ENCODE measurements at regions not wholly inside any gene's neighbourhood (a gene's known extent, or its start where the extent isn't known, plus 50 kb on each side); places are given as distances from the start of the nearest gene placed in this dataset.

DNA sequence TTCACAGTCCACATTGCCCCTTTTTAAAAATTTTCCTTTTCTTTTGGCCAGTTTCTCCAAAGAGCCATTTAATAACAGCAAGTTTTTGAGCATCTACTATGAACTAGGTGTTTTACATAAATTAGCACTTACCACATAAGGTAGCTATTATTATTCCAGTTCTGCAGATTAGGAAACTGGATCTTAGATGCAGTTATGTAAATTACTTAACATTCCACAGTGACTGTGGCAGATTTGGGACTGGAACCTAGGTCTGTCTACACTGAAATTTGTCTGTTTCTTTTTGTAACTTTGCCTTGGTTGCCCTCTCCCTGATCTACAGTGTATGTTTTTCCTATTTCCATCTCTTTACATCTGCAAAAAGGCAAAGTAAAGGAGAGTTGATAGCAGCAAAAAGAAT, 164.8 kb upstream of the ATP1B1 start:
- H3K4me3 ChIP-seq = no peak overlapping the region
- H3K27ac ChIP-seq = no peak overlapping the region
- H3K4me1 ChIP-seq = peaks cover 0 to 10% (median 6%) of the 10 kb centered on the region in 4 donors
- DNase-seq = no peak
- no peaks in the 10 kb centered on the region for H3K36me3 ChIP-seq
- TF ChIP-seq POLR2A (IDR thresholded peaks at IDR 0.05) = no peak
- TF ChIP-seq, protein P1, sequence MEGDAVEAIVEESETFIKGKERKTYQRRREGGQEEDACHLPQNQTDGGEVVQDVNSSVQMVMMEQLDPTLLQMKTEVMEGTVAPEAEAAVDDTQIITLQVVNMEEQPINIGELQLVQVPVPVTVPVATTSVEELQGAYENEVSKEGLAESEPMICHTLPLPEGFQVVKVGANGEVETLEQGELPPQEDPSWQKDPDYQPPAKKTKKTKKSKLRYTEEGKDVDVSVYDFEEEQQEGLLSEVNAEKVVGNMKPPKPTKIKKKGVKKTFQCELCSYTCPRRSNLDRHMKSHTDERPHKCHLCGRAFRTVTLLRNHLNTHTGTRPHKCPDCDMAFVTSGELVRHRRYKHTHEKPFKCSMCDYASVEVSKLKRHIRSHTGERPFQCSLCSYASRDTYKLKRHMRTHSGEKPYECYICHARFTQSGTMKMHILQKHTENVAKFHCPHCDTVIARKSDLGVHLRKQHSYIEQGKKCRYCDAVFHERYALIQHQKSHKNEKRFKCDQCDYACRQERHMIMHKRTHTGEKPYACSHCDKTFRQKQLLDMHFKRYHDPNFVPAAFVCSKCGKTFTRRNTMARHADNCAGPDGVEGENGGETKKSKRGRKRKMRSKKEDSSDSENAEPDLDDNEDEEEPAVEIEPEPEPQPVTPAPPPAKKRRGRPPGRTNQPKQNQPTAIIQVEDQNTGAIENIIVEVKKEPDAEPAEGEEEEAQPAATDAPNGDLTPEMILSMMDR (IDR thresholded peaks at IDR 0.05) = no peak
- TF ChIP-seq EP300 (IDR thresholded peaks at IDR 0.05) = no peak
- no peak for TF ChIP-seq POLR2AphosphoS5 (IDR thresholded peaks at IDR 0.05)
- no peaks in the 10 kb centered on the region for H3K27me3 ChIP-seq
- no peaks in the 10 kb centered on the region for H3K9me3 ChIP-seq
- no peak for ATAC-seq (ENCODE audit: low FRiP score in 2 of 2)

DNA sequence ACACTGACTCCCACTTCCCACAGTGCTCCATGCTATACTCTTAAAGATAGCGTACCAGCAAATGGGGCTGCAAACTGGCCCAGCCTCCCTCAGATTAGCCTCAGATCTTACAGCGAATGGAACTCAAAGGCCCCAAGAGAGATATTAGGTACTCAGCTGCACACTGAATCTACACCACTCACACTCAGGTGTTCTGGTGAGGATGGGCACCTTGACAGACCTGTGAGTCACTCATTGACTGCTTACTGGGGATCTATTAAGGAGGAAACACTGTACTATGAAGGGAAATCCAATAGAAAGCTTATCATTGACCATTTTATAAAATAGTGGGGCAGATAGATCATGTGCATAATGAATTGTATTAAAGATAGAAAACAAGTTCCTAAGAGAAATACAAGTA, 164.3 kb upstream of the ATP1B1 start:
- H3K27ac ChIP-seq = no peak overlapping the region

DNA sequence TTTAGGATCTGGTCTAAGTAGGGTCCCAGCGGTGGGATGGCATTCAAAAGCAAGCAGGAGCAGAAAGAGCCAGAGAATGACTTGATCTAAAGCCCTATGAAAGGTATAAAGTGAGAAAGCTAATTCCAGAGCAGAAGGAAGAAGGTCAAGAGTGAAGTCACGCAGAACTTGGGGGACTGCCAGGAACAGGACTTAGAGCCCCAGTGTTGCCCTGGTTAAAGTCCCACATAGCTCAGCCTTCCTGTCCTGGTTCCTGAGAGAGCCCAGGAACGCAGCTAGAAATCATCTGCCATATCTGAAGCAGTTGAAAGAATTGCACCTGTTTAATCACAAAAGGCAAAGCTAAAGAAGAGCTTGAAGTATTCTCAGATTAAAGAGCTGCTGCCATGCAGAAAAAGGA, 160.6 kb upstream of the ATP1B1 start:
- WGBS, 2 donors = 39 to 41% methylated on average over 3 of the region's 3 CpGs
- H3K27ac ChIP-seq = no peak overlapping the region
- H3K27me3 ChIP-seq = no peaks in the 10 kb centered on the region
- no peaks in the 10 kb centered on the region for H3K36me3 ChIP-seq
- ATAC-seq (ENCODE audit: low FRiP score in 2 of 2) (peak; percentile 51 to 57), DNase-seq (peak in 1 of 2 donors; percentile 71)
- no peak for TF ChIP-seq POLR2A (IDR thresholded peaks at IDR 0.05)
- TF ChIP-seq POLR2AphosphoS5 (IDR thresholded peaks at IDR 0.05) = no peak
- TF ChIP-seq, protein P1 (IDR thresholded peaks at IDR 0.05) = no peak
- TF ChIP-seq EP300 (IDR thresholded peaks at IDR 0.05) = no peak
- H3K9me3 ChIP-seq = no peaks in the 10 kb centered on the region
- peaks cover 0 to 10% (median 6%) of the 10 kb centered on the region in 4 donors for H3K4me1 ChIP-seq
- no peak overlapping the region for H3K4me3 ChIP-seq

More for the DNA sequence above, 164.3 kb upstream of the ATP1B1 start:
- ATAC-seq (ENCODE audit: low FRiP score in 2 of 2) (no peak), DNase-seq (no peak)
- H3K36me3 ChIP-seq = no peaks in the 10 kb centered on the region
- no peak for TF ChIP-seq POLR2A (IDR thresholded peaks at IDR 0.05)
- no peak for TF ChIP-seq EP300 (IDR thresholded peaks at IDR 0.05)
- TF ChIP-seq POLR2AphosphoS5 (IDR thresholded peaks at IDR 0.05) = no peak
- TF ChIP-seq, protein P1 (IDR thresholded peaks at IDR 0.05) = no peak
- H3K9me3 ChIP-seq = no peaks in the 10 kb centered on the region
- WGBS, 2 donors = 91 to 94% methylated on average over 2 of the region's 2 CpGs
- H3K4me1 ChIP-seq = peaks cover 0 to 10% (median 6%) of the 10 kb centered on the region in 4 donors
- no peaks in the 10 kb centered on the region for H3K27me3 ChIP-seq
- H3K4me3 ChIP-seq = no peak overlapping the region

DNA sequence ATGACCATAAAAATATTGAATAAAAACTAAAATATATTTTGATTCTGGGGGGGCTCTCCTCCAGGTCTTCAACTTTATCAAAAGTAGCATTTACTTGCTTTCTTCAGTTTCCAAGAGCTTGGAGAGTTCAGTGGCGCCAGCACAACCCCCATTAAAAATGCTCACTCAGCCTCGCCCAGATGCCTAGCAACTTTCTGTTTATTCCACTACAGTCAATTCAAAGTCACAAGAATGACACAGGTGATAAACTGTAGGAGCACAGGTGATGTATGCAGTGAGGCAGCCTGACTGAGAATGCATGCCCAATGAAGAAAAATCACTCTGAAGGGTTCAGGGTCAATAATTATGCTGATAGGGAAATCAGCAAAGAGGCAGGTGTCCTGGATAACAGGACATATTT, 159.4 kb upstream of the ATP1B1 start:
- H3K9me3 ChIP-seq = no peaks in the 10 kb centered on the region
- DNase-seq (no peak), ATAC-seq (ENCODE audit: low FRiP score in 2 of 2) (no peak)
- no peaks in the 10 kb centered on the region for H3K27me3 ChIP-seq
- no peak overlapping the region for H3K4me3 ChIP-seq
- H3K36me3 ChIP-seq = no peaks in the 10 kb centered on the region
- H3K4me1 ChIP-seq = peaks cover 0 to 10% (median 6%) of the 10 kb centered on the region in 4 donors
- TF ChIP-seq, protein P1 (IDR thresholded peaks at IDR 0.05) = no peak
- TF ChIP-seq POLR2A (IDR thresholded peaks at IDR 0.05) (no peak), POLR2AphosphoS5 (IDR thresholded peaks at IDR 0.05) (no peak), EP300 (IDR thresholded peaks at IDR 0.05) (no peak)
- 72 to 93% methylated on average over 2 of the region's 2 CpGs for WGBS, 2 donors
- no peak overlapping the region for H3K27ac ChIP-seq

DNA sequence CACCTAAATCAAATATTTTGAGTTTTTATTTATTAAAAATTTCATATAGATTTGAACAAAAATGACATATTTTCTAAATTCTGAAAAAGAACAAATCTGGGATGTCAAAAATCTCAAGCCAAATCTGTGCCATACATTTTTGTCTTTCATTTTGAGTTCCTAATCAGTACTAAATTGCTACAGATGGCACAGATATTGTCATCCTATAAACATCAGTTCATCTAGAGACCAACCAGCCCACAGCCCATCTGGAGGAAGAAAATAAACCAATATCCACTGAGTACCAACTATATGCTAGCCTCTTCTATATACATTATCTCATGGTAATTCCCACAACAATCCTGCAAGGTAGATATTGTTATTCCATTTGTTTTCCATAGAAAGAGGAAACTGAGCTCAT, 156.8 kb upstream of the ATP1B1 start:
- TF ChIP-seq, protein P1 (IDR thresholded peaks at IDR 0.05) = no peak
- no peak for TF ChIP-seq EP300 (IDR thresholded peaks at IDR 0.05)
- TF ChIP-seq POLR2A (IDR thresholded peaks at IDR 0.05) = no peak
- no peak for TF ChIP-seq POLR2AphosphoS5 (IDR thresholded peaks at IDR 0.05)
- no peak for ATAC-seq (ENCODE audit: low FRiP score in 2 of 2)
- DNase-seq = no peak

More for the DNA sequence above, 156.8 kb upstream of the ATP1B1 start:
- Histone ChIP-seq H3K27ac (no peak overlapping the region), H3K9me3 (no peaks in the 10 kb centered on the region), H3K27me3 (no peaks in the 10 kb centered on the region), H3K4me1 (peaks cover 0 to 10% (median 6%) of the 10 kb centered on the region in 4 donors), H3K4me3 (no peak overlapping the region), H3K36me3 (no peaks in the 10 kb centered on the region)

Data from upper lobe of left lung (tissue), 6 donors.